ENCODE measurements at regions not wholly inside any gene's neighbourhood (a gene's known extent, or its start where the extent isn't known, plus 50 kb on each side); places are given as distances from the start of the nearest gene placed in this dataset.

GRCh38 chr6:99813565-99813964 lies 180.5 kb downstream of the MCHR2 start:
- no peak overlapping the region for H4K5ac ChIP-seq (ENCODE audit: insufficient read length, low read depth, low read length)
- no peaks in the 10 kb centered on the region for H3K27me3 ChIP-seq (ENCODE audit: insufficient read depth, low read length)
- H3K79me1 ChIP-seq (ENCODE audit: insufficient read depth, low read depth, low read length, poor library complexity, severe bottlenecking) = no peaks in the 10 kb centered on the region
- no peak overlapping the region for H2BK15ac ChIP-seq (ENCODE audit: low read depth, low read length)
- no peak overlapping the region for H3K9ac ChIP-seq (ENCODE audit: extremely low read depth, insufficient read length, low read length)
- H3K9me3 ChIP-seq (ENCODE audit: control insufficient read depth, low read depth, low read length) = no peaks in the 10 kb centered on the region
- H3K23ac ChIP-seq (ENCODE audit: insufficient read length, low read depth, low read length) = no peak overlapping the region
- no peaks in the 10 kb centered on the region for H3K9me3 Mint-ChIP-seq
- no peak for TF ChIP-seq CTCF (conservative IDR thresholded peaks at IDR 0.05)
- H3K27ac Mint-ChIP-seq = no peak overlapping the region
- WGBS (ENCODE audit: extremely low coverage, insufficient read length, low lambda C conversion rate) = no CpG with 5 or more reads among the region's 1 CpG
- no peak overlapping the region for H2AK5ac ChIP-seq (ENCODE audit: insufficient read length, low read length)
- H3K27ac ChIP-seq (ENCODE audit: insufficient read length, low read depth, low read length) = no peak overlapping the region
- no peak overlapping the region for H3K18ac ChIP-seq (ENCODE audit: insufficient read length, low read depth, low read length)
- no peak overlapping the region for H2AFZ ChIP-seq (ENCODE audit: low read length)
- no peaks in the 10 kb centered on the region for H3K36me3 Mint-ChIP-seq (ENCODE audit: insufficient read depth in 1 of 3, low read depth in 3 of 3)
- peaks cover 16 to 17% of the 10 kb centered on the region in 2 experiments for H3K4me1 Mint-ChIP-seq
- no peak overlapping the region for H2BK120ac ChIP-seq (ENCODE audit: low read depth, low read length, poor library complexity, severe bottlenecking)
- H3T11ph ChIP-seq (ENCODE audit: low read length) = no peak overlapping the region
- no peak overlapping the region for H2BK20ac ChIP-seq (ENCODE audit: low read depth, low read length, poor library complexity, severe bottlenecking)
- H4K8ac ChIP-seq (replicated peaks; ENCODE audit: insufficient read length, low read depth, low read length) = no peak overlapping the region
- H4K91ac ChIP-seq (ENCODE audit: insufficient read length, low read depth, low read length) = no peak overlapping the region
- H3K4me1 ChIP-seq (ENCODE audit: insufficient read depth, low read length) = peaks cover 2% of the 10 kb centered on the region; the same call in 1 of the 2 replicates
- H3K4ac ChIP-seq (ENCODE audit: low read depth, low read length) = no peak overlapping the region
- H3K79me2 ChIP-seq (ENCODE audit: insufficient read depth, low read length) = no peaks in the 10 kb centered on the region
- H3K14ac ChIP-seq (ENCODE audit: insufficient read depth, low read length) = no peak overlapping the region
- no peak overlapping the region for H3K4me3 Mint-ChIP-seq
- DNase-seq = no peak
- H2BK12ac ChIP-seq (ENCODE audit: insufficient read length, low read depth, low read length) = no peak overlapping the region
- H4K20me1 ChIP-seq (ENCODE audit: control insufficient read depth, insufficient read depth, insufficient read length) = no peaks in the 10 kb centered on the region
- H3K23me2 ChIP-seq (ENCODE audit: insufficient read length, low read depth, low read length, poor library complexity, severe bottlenecking) = no peaks in the 10 kb centered on the region
- H2BK5ac ChIP-seq (ENCODE audit: insufficient read length, low read length) = no peak overlapping the region
- no peak overlapping the region for H3K56ac ChIP-seq (ENCODE audit: insufficient read length, low read depth, low read length)
- no peak overlapping the region for H3K4me2 ChIP-seq (ENCODE audit: insufficient read depth, insufficient read length, low read length)
- H3K27me3 Mint-ChIP-seq (ENCODE audit: low read depth) = peaks cover 3% of the 10 kb centered on the region

Data from H9 (cell line).